GM21737 (cell line): ENCODE measurements at regions not wholly inside any gene's neighbourhood (a gene's known extent, or its start where the extent isn't known, plus 50 kb on each side); places are given as distances from the start of the nearest gene placed in this dataset.
"Not testable (repeated sequence)": the region's sequence is repeated elsewhere in the genome, so short reads cannot be mapped to it uniquely, and the experiment has no call there.

Source experiments
- ATAC-seq: cut with Tn5 transposase; IDR thresholded peaks from one replicate; pipeline ENCODE4 v1.9.1; 2021; ENCODE audit warnings: mild to moderate bottlenecking, moderate library complexity; ENCODE audit not compliant: unreplicated experiment

DNA sequence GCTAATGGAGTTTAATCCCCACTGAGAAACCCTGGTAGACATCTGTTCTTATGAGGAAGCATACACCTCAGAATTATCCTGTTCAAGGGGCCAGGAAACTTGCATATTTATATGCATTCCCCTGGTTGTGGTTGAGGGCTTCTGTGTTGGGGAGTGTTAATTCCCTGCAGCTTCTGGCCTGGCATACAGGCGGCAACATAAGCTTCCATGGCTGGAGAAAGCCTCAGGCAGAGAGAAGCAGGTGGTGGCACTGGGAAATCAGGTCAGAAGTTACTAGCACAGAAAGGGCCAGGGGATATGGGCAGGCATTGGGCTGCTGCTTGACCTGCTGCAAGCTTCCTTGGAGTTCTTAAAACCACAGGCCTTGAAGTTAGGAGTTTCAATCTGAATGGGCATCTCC, 166.1 kb upstream of the SEMA6A start:
- ATAC-seq = no peak

DNA sequence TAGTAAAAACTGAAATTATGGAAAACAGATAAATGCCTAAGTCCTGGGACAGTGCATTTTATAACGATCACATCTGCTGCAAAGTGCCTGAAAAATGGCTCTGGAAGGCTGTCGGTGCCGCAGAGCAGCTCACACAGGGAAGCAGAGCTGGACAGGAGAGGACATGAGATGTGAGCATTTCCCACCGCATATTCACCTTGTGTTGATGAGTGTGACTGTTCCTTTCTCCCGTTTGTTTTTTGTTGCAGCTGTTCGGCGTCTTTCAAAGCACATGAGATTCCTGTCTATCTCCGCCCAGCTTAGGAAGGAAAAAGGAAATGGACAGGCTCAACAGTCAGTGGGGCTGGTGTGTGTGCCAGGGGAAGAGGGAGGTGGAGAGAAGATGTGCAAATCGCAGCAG, 164.9 kb upstream of the SEMA6A start:
- ATAC-seq = no peak

DNA sequence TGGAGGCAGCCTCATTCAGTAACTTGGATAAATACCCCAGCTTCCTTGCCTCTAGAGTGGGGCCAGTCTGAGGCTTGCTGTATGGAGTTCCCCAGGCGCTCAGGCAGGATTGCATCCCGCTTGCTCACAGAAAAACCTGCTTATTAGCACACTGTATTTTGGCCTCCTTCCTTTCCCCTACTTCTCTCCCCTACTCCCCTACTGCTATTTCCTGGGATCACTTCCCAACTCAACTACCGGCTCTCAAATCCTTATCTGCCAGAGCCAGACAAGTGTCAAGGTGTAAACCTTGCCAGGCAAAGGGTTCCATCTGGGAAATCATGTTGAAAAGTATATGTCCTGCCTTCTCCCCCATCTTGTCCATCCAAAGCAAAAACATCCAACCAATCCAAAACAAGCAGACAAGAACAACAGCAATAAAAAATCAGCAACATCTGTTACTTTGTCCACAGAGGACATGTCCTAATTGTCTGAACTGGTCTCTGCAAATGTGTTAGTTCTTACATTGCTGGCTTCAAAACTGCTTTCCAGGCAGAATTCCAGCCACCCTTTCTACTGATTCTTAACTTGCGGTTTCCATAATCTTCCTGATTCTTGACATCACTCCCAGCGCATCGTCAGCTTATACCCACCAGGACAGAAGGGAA, 164.1 kb upstream of the SEMA6A start:
- no peak for ATAC-seq

DNA sequence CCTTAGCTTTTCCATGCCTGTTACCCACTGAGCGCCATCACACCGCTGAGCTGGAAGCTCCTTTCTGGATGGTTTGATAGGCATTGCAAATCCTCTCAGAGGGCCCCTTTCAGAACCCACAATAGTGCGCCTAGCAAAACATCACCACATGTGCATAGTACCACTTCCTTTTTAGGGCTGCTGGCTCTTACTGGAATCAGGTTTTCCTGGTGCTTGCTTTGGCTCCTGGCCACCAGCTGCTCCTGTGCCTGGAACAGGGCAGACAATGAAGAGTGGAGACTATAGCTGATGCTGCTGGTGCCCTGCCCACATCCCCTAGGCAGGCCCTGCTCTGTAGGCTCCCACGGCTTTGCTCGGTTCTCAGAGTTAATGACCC, 163.6 kb upstream of the SEMA6A start:
- no peak for ATAC-seq

DNA sequence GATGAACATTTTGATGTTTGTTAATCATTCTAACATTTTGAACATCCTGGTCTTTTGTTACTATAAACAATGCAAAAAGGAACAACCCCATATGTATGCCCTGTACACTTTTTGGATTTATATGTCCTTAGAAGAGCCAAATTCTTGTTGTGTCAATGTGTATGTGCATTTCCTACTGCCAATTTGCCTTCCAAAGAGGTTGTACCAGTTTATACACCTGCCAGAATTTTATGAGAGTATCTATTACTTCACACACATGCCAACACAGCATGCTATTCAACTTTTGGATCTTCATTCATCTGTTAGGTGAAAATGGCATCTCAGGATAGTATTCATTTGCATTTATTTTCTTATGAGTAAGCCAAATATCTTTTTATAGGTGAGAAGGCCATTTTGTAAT, 162.0 kb upstream of the SEMA6A start:
- no peak for ATAC-seq

DNA sequence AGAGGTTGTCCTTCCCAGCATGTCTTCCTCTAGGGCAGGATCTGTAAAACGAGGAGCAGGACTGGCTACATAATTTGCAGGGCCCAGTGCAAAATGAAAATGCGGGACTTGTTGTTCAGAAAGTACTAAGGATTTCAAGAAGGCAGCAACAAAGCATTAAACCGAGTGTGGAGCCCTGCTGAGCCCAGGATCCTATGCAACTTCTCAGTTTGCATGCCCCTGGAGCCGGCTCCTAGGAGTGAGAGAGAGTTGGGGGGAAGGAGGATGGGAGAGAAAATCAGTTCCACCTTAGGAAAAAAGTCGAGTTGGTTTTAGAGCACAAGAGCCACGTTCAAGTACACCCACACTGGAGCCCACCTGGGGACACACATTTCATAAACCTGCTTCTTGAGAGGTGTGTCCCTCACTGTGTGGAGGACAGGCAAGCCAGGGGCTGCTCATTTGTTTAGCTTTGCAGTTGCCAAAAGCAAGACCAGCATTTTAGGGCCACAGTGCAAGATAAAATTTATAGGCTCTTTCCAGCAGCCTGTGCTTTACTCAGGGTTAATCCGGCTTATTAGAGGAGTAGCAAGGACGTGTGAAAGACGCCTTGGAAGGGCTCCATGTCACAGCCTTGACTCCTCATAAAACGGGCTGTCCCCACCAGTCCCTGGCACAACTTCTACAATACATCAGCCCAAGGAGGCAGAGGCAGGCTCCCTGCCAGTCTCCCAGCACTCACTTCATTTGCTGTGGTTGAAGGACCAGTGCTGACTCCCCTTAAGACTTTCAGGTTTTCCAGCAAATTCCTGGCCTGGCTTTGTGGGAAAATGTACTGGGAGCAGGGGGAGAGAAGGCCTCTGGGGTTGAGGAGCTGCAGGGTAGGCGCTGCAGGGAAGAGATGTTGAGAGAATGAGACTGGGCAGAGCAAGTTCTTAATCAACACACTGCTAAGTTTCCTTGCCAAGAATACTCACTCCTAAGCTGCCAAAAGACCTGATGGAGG, 159.7 kb upstream of the SEMA6A start:
- ATAC-seq = no peak

DNA sequence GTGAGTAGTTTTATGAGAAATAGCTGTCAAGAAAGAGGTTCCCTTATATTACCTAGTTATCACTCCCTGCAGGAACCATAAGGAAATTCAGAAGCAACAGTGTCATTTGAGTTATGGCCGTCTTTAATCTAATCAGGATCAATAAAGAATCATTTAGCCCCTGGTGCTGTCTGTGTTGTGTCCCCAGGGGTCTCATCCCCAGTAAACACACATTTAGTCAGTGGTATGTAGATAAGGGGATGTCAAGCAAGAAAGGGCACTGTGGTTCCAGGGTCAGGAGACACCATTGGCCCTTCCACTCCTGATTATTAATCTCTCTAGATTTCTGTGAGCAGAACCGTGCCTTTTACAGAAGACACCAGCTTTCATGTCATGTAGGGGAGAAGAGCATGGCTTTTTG, 158.0 kb upstream of the SEMA6A start:
- ATAC-seq = no peak

DNA sequence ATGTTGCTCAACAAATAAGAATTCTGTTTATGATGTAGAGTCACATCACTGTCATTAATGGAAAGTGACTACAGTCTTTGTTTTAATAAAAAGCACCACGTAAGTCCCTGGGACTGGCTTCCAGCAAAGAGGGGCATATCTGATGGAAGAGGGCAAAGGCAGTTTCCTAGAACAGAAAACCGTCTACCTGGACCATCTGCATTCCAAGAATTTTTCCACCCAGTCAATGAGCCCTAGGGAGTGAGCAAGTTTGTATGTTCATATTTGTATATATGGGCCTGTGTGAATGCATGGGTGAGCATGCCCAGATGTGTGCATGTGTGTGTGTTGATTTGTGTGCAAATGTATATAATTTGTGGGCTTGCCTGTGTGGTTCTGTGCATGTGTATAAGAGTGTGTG, 156.8 kb upstream of the SEMA6A start:
- ATAC-seq = no peak

DNA sequence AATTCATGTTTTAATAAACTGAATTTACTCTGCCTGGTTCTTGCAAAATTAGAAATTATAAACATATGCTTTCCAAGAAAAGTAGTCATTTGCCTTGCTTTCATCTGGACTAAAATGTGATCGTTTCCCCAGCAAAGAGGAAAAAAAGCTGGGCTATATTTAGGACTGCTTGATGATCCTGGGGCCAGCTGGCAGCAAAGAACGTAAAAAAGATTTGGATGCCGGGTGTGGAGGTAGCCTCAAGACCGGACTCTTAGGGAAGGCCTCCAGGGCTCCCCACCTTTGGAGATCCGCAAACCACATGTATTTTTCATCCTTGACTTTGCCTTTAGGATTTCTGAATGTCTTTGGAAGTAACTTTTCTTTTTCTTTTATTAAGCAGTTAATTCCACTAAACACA, 156.1 kb upstream of the SEMA6A start:
- no peak for ATAC-seq

DNA sequence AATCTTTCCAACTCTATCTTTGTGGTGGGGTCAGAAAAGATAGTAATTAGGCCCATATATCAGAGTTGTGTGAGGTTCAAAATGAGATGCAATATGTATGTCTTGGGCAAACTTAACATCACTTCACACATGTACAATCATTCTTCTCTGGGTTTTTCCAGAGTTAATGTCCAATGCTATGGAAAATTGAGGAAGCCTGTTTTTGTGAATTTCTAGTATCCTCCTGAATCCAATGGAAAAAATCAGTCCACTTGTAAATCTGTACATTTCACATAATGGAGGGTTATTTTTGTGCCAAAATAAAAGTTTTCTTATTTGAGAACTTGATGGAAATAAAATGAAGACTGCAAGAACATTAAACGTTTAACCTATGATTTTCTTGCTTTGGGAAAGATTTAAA, 155.6 kb upstream of the SEMA6A start:
- no peak for ATAC-seq

DNA sequence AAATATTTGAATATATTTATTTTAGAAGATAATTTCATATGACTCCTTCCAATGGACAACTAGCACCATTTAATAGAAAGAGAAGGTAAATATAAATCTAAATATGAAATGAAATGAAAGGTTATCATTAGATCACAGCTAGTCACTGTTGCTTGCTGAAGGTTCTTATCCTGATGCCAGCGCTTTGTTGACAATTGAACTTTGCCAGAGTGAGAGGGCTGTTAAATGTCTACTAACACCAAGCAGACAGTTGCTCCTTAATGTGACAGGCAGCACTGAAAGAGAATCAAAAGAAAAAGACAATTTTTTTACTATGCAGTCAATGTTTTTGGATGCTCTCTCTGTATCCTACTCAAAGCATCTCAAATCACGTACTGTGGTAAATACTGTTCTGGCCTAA, 152.6 kb upstream of the SEMA6A start:
- no peak for ATAC-seq

DNA sequence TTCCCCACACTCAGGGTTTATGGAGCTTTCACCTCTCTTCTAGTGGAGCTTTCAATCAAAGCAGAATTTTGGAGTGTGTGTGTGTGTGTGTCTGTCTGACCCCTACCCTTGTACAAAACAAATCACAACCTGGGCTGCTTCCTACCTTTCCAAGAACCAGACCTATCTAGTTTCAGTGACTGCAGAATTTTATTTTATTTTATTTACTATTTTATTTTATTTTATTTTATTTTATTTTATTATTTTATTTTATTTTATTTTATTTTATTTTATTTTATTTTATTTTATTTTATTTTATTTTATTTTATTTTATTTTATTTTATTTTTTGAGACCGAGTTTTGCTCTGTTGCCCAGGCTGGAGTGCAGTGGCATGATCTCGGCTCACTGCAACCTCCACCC, 151.6 kb upstream of the SEMA6A start:
- ATAC-seq = not testable (repeated sequence)

DNA sequence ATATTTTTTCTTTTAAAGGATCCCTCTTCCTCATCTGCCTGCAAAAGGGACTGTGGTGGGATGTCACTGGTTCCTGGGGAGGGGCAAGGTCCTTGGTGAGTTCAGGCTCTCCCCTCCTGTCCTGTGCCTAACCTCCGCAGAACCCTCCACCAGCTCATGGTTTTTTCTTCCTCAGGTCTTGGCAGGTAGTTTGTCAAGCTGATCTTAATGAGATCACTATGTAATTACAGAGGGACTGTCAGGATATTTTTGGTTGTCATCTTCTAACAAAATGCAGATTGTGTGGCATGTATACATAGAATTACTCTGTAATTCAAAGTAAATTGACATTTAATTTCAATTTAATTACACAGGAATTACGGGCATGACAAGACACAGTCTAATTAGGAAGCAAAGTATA, 150.3 kb upstream of the SEMA6A start:
- no peak for ATAC-seq

DNA sequence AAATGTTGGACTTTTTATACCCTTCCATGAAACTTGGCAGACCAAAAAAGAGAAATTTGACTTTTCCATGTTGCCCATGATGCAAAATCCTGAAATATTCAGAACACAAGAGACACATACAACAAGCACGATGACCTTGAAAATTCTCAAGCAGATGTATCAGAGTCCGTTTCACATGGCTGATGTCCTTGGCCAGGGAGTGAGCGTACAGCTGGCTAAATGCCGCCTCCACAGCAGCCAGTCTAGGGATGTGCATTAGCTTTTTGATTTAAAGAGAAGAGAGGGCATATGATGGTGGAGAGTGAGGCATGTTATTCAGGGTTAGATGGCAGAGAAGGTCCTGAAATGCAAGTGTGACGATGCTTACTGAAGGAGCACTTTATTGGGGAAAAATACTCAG, 148.0 kb upstream of the SEMA6A start:
- no peak for ATAC-seq

DNA sequence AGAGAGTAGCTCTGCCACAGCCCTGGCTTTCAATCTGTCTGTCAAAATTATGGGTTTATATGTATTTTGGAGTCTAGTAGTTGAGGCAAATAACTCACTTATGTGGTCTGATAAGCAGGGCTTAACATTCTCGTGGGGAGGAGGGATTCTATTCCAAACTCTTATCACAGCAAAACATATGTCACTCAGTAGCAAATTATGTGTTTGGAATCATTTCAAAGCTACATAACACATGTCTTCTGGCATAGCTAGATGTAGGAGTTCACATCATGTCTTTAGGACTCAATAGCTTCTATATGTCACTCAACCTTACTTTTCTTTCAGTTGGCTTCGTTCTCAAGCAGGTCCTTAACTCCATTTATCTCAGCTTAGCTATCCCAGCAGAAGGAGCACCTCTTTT, 144.5 kb upstream of the SEMA6A start:
- no peak for ATAC-seq

DNA sequence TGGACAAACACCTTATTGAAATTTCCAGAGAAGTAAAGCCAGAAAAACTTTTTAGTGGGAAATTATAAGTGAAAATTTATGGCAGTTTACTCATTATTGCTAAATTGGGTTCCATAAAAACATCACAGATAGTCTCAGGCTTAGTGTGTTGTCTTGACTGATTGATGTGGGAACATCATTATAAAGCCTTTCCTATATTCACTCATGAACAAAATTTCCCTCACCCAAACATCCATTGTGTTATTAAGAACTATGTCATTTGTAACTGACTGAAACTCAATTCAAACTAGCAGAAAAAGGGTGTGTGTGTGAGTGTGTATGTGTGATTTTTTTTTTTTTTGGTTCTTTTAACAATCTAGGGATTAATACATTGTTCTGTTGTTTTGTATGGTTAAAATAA, 143.7 kb upstream of the SEMA6A start:
- ATAC-seq = no peak

DNA sequence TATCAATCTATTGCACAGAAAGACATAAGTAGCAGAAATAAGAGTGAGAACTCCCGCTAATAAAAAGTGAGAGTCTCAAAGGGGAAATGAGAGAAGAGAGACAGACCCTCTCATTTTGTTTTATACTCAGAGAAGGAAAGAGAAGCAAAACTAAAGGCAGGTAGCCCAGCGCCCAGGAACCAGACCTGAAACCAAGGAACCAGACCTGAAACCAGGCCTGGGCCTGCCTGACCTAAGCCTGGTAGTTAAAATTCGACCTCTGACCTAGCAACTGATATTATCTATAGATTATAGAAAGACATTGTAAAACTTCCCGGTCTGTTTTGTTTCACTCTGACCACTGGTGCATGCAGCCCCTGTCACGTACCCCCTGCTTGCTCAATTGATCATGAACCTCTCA, 134.5 kb upstream of the SEMA6A start:
- ATAC-seq = no peak

DNA sequence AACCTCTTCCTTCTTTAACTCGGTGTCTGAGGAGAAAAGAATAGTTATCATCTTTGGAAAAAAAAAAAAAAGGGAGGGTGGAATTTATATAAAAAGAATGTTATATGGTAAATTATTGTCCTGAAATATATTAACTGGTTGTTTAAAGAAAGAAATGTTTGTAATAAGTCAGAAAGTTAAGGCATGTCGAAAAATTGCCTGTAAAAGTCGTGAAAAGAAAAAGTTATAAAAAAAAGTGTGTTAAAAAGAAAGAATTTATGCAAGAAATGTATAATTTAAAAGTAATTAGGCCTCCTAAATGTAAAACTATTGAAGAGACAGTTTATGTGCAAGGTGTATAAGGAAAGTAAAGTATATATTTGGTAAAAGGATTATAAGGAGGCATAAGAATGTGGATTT, 130.5 kb upstream of the SEMA6A start:
- not testable (repeated sequence) for ATAC-seq

DNA sequence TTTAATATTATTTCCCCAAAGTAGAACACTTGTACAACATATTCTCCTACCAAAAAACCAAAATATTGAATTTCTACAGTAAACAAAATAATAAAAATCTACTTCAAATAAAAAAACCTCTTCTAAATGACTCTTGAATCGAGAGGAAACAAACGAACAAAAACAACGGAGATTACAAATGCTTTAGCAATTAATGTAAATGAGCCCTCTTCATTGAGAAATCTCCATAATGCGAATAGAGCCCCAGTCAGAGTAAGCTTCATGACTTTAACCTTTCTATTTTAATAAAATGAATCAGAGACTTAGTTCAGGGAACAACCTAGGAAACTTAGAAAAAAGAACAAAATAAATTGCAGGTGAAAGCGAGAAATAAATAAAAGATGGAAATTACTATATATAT, 129.3 kb upstream of the SEMA6A start:
- ATAC-seq = no peak

DNA sequence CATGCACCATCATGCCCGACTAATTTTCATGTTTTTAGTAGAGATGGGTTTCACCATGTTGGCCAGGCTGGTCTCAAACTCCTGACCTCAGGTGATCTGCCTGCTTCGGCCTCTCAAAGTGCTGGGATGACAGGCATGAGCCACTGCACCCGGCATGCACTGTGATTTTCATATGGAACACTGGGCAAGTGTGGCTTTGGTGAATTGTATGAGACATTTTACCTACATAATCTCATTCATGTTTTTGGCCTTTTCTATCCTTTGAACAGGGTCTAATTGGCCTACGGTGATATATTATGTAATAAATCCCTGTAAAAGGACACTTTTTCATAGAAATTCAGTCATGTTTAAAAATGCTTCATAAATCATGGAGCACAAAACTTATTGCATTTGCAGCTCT, 128.7 kb upstream of the SEMA6A start:
- ATAC-seq = no peak

DNA sequence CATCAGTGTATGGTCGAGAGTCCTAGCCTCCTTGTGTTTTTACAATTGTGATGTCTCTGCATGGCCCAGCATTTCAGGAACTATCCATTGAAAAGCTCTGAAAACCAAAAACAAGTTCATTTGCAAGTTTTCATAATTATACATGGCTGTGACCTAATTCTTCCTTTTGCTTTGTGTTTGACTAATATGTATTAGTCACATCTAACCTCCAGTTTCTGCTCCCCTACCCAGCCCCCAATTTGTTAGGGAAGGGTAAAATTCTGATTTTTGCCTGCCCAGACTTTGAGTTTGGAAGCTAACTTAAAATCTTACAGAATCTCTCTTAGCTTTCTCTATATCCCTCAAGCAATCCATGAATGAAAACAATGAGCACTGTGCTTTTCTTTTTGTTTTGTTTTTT, 128.2 kb upstream of the SEMA6A start:
- ATAC-seq = no peak

DNA sequence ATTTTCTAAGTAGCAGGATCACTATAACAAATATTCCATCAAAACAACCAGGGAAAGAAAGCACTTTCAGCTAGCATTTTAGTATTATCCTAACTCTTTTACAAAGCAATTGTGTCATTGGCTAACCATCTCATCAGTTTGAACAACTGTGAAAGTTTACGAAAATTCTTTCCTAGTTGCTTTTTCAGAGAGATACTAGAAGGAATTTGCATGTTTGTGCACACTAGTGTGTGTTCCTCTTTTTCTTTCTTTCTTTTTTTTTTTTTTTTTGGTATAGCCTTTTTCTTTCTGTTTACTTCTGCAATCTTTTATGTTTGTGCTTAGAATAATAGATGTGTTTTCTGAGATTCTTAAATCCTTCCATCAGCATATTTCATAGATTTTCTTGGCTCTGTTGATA, 124.7 kb upstream of the SEMA6A start:
- ATAC-seq = no peak

DNA sequence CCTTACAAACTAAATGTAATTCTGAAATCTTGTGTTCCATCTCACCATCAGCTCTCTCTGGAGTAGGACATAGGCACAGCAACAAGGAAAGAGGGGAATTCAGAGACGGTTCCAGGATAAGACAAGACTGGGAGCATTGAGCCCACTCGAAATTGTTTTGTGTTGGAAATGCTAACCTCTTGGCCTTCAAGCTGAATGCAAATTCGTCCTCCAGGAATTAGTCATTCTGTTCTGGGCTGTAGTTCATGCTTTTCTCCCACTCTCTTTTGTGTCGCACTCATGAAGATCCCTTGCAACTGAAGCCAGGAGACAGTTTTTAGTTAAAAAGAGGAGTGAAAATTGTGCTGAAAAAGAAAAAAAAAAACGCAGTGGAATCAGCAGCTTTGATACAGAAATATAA, 121.7 kb upstream of the SEMA6A start:
- no peak for ATAC-seq
